NOMO-1 (cell line): ENCODE measurements at regions not wholly inside any gene's neighbourhood (a gene's known extent, or its start where the extent isn't known, plus 50 kb on each side); places are given as distances from the start of the nearest gene placed in this dataset.
"Not testable (repeated sequence)": the region's sequence is repeated elsewhere in the genome, so short reads cannot be mapped to it uniquely, and the experiment has no call there.

Source experiments
- DNase-seq, 2 experiments: peaks; one replicate each; lab custom pipeline; 2025; ENCODE audit not compliant: unreplicated experiment in 2 of 2; lab: John Stamatoyannopoulos, UW

DNA sequence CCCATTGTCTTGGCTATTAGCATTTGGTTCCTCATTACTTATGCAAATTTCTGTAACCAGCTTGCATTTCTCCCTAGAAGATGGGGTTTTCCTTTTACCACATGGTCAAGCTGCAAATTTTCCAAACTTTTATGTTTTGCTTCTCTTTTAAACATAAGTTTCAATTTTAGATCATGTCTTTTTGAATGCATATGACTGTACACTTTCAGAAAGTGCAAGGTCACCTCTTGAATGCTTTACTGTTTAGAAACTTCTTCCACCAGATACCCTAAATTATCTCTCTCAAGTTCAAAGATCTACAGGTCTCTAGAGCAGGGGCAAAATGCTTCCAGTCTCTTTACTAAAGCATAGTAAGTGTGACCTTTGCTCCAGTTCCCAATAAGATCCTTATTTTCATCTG lies 837.6 kb upstream of the NXPH2 start:
- no peak for DNase-seq

- DNase-seq = no peak
Measured at GRCh38 chr2:139613264-139613663, 833.1 kb upstream of the NXPH2 start.

- no peak for DNase-seq
Measured at GRCh38 chr2:139610512-139610911, 830.3 kb upstream of the NXPH2 start.

DNA sequence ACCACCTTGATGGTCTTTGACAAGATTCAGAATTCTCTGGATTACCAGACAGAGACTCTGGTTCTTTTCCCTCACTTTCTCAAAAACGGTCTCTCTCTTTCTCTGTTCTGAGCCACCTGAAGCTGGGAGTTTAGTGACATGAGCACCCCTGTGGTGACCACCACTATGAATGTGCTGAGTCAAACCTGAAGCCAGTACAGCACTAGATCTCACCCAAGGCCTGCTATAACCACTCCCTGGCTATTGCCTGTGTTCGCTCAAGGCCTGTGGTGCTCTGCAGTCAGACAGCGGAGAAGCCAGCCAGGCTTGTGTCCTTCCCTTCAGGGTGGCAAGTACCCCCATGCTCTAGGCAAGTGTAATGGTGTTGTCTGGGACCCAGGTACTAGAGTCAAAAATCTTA lies 828.9 kb upstream of the NXPH2 start:
- no peak for DNase-seq

DNA sequence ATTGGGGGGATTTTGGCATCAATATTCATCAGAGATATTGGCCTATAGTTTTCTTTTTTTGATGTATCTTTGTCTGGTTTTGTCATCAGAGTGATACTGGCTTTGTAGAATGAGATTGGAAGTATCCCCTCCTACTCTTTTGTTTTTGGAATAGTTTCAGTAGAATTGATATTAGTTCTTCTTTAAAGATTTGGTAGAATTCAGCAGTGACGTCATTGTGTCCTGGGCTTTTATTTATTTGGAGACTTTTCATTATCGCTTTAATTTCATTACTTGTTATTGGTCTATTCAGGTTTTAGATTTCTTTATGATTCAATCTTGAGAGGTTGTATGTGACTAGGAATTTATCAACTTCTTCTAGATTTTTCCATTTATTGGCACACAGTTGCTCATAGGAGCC lies 825.5 kb upstream of the NXPH2 start:
- no peak for DNase-seq

- no peak for DNase-seq
Measured at GRCh38 chr2:139600166-139600565, 820.0 kb upstream of the NXPH2 start.

- DNase-seq = no peak
Measured at GRCh38 chr2:139585101-139585500, 804.9 kb upstream of the NXPH2 start.

DNA sequence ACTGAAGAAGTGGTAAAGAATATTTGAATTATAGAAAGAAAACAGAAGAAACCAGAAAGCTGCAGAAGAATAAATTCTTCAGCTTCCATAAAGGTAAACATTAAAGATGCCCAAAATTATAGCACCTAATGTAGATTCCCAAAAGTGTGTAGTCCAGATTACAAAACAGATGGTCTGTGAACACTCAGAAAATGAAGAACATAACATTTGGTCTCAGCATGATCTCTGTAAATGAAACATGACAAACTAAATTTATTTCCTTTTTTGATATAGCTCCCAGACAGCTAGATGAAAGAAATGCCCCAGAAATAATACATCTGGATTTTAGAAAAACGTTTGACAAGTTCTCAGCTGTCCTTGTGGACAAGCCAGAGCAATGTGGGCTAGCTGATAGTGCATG lies 794.2 kb upstream of the NXPH2 start:
- DNase-seq = no peak

DNA sequence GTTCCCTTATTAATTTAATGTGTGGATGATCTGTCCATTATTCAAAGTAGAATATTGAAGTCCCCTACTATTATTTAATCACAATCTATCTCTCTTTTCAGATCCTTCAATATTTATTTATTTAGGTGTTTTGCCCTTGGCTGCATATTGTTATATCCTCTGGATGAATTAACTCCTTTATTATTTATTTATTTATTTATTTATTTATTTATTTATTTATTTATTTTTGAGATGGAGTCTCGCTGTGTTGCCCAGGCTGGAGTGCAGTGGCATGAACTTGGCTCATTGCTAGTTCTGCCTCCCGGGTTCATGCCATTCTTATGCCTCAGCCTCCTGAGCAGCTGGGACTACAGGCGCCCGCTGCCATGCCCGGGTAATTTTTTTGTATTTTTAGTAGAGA lies 776.6 kb upstream of the NXPH2 start:
- no peak for DNase-seq

DNA sequence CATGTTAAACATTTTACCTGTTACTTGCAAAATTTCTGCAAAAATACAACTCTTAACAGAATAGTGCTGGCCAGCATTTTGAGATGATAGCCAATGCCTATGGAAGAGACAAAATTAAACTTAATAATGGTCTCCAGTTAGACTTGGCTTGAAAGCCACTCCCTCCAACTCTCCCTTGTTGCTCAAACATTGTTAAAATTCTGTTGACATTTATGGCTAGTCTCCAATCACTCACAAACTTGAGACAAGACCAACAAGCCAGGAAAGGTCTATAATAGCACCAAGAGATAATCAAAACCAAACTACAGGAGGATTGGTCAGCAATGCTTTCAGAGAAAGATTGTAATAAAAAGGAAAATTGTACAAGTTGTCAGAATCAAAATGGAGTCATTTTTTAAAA lies 770.7 kb upstream of the NXPH2 start:
- no peak for DNase-seq

DNA sequence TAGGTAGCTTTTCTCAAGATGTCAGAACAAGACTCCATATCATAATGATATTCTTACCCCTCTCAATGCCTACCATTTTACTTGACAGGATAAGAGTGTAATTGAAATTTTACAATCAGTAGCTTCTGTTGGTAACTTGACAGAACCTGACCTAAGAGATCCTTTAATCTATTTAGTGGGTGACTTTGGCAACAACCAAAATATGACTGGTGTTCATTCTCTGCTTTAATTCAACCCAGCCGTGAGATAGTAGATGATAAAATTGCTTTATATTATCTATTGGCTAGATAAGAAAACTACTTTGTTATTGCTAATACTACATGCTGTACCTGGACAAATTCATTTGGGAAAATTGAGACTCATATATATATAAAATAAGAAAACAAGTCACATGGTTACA lies 770.2 kb upstream of the NXPH2 start:
- DNase-seq = no peak

GRCh38 chr2:139544186-139544851 lies 764.1 kb upstream of the NXPH2 start:
- no peak for DNase-seq

DNA sequence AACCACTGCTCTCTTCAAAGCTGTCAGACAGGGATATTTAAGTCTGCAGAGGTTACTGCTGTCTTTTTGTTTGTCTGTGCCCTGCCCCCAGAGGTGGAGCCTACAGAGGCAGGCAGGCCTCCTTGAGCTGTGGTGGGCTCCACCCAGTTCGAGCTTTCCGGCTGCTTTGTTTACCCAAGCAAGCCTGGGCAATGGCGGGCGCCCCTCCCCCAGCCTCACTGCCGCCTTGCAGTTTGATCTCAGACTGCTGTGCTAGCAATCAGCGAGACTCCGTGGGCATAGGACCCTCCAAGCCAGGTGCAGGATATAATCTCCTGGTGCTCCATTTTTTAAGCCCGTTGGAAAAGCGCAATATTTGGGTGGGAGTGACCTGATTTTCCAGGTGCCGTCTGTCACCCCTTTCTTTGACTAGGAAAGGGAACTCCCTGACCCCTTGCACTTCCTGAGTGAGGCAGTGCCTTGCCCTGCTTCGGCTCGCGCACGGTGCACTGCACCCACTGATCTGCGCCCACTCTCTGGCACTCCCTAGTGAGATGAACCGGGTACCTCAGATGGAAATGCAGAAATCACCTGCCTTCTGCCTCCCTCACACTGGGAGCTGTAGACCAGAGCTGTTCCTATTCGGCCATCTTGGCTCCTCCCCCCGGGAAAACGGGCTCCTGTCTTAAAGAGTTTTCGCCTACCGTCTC lies 758.3 kb upstream of the NXPH2 start:
- not testable (repeated sequence) for DNase-seq

DNA sequence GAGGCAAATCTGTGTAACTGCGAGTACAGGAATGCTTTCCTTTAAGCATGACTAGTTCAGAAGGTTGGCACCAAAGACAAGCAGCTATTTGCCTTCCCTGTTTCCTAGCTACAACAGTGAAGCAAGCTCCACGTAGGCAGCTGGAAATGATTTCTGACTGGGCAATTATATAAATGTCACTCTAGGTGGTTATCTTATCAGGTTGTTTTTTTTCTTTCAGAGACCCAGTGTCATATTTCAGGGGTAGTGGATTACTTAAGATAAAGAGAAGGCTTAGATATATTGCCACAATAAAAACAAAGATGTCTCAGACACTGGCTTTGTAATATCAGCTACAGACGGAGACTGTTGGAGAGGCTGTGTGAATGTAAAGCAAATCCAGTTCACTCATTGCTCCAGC lies 748.9 kb upstream of the NXPH2 start:
- no peak for DNase-seq

- DNase-seq = no peak
Measured at GRCh38 chr2:139526781-139527180, 746.6 kb upstream of the NXPH2 start.

DNA sequence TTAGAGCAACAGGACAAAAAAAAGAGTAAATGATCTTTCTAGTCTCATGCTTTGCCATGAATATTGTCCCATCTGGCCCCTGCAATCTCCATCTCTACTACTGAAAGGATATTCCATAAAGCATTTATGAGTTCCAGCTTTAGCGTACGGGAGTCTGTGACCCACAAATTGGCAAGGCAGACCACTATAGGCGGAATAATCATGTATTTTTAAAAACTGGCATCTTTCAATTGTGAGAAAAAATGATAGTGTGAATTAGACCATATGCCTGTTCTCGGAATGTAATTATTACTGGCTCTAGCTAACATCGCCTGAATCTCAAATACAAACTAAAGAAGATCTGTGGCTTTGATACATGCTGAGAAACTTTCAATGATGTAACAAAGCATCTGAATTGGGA lies 738.1 kb upstream of the NXPH2 start:
- no peak for DNase-seq

GRCh38 chr2:139514951-139515350 lies 734.8 kb upstream of the NXPH2 start:
- DNase-seq = no peak

DNA sequence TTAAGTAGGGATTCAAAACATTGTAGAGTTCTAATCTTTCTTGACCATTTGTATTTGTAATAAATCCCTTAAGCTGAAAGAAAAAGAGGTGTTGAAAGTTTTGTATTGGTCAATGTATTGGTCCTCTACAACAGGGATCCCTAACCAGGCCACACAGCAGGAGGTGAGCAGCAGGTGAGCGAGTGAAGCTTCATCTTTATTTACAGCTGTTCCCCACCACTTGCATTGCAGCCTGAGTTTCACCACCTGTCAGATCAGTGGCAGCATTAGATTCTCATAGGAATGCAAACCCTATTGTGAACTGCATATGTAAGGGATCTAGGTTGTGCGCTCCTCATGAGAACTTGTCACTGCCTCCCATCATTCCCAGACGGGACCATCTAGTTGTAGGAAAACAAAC lies 715.7 kb upstream of the NXPH2 start:
- DNase-seq = no peak

GRCh38 chr2:139492131-139492680 lies 712.0 kb upstream of the NXPH2 start:
- no peak for DNase-seq

DNA sequence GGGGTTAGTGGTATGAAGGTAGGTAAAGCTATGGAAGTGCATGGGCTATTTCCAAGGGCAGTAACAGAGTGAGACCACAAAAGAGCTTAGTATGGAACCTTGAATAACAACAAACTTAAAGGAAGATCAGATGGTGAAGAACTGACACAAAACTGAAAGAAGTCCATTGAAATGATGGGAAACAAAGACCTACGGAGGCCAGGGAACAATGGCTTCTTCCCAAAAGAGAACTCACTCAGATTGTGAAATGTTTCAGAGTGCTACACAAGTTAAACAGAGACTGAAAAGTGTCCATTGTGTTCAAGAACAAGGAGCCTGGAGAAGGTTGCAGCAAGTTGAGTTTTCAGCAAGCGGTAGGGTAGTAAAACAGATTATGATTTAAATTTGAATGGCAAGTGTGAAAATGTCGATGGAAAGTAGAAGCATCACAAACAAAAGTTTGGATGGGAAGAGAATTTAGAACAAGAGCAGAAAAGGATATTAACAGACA lies 700.0 kb upstream of the NXPH2 start:
- no peak for DNase-seq

GRCh38 chr2:139478165-139478914 lies 698.1 kb upstream of the NXPH2 start:
- DNase-seq = no peak

DNA sequence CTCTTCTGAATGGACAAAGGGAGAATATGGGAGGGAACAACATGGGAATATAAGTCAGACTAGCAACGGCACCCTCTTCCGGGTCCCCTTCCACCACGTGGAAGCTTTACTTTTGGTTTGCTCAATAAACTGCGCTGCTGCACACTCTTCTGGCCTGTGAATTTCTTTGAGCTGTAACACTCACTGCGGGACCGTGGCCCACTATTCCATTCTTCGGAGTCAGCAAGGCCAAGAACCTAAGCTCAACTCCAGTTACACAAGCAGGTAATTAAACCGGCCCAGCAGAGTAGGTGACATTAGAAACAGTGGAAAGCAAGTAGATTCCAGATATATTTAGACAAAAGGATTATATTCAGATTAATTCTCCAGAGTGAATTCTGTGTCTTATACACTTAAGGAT lies 697.4 kb upstream of the NXPH2 start:
- DNase-seq = no peak
